Muscle of back (tissue), 3 donors: ENCODE measurements at regions not wholly inside any gene's neighbourhood (a gene's known extent, or its start where the extent isn't known, plus 50 kb on each side); places are given as distances from the start of the nearest gene placed in this dataset.

Experiments
- DNase-seq, 3 donors: peaks; one replicate each; pipeline versions ENCODE4 v3.0.0 to v3.0.0-alpha.2; 2013

- DNase-seq, result no peak
Measured at GRCh38 chr4:159444678-159445077, 341.8 kb downstream of the RAPGEF2 start.

DNA sequence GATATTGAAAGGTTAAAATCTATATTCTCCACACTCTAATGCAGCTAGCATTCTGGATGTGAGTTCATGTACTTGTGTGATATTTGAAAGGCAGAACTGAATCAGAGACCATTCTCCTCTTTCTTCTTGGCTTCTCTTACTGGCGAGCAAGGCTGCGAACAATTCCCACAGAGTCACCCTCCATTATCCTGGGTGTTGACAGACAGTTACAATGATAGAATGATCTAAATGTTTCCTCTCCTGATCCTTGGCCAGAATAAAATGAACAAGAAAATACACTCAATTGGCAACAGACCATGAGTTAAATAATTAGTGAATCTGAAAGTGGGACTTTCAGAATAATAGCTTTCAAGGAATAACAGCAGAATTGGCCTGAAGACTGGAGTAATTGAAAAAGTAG is 342.8 kb downstream of the RAPGEF2 start:
- DNase-seq, result peak; percentile 26 to 53 (median 26)

DNA sequence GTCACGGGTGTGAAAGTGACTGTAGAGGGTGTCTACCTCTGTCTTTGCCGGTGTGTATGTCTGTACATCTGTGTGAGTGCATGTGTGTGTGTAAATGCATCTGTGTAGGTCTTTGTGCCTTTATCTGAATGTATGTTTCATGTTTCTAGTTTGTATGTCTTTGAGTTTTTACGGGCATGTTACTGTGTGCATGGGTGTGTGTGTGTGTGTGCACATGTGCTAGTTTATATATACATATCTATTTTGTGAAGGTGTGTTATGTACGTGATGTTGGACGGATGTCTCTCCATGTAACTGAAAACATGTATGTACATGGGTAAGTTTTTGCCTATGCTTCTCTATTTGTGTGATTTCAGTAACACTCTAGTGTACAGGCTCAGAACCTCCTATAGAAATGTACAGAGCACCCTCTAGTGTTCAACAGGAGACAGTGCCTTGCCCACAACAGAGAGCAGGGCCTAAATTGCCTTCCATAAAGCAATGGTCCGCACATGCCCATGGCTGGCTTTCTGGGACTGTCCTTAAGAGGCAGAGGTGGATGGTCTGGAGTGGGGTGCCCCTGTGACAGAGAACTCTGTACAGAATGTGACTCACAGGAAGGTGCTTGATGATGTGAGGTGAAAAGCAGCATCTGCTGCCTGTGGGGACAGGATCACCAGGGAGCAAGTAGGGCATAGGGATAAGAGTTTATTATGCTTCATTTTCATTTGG is 343.5 kb downstream of the RAPGEF2 start:
- peak; percentile 58 to 80 (median 62) for DNase-seq

GRCh38 chr4:159447296-159447695 is 344.4 kb downstream of the RAPGEF2 start:
- no peak for DNase-seq

DNA sequence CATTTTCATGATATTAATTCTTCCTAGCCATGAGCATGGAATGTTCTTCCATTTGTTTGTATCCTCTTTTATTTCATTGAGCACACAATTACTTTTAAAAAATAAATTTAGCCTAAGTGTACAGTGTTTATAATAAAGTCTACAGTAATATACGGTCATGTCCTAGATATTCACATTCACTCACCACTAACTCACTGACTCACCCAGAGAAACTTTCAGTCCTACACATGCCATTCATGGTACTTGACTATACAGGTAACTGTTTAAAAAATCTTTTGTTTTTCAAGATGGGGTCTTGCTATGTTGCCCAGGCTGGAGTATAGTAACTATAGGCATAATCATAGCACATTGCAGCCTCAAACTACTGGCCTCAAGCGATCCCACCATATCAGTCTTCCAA is 348.1 kb downstream of the RAPGEF2 start:
- DNase-seq, result no peak

DNA sequence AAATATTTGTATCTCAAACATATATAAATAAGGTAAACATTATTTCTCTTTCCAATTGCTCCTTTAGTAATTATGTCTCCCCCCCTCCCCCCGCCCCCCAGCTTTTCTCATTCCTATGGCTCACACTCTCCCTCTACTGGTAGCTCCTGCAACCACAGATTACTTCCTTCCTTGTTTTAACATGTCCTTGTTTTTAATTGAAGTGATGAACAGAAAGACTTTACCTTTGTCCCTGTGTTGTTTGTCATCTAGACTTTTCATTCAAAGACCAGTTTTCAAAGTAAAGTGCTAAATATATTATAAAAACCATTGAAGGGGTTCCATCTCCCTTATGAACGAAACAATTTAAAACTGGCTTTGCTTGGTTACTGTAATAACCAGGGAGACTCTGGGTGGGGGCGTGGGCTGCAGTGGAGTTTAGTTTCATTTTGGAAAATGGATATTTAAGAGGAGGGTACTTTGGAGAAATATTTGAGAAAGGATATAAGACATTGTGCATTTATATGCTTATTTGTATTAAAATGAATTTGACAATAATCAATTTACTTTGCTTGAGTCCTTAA is 352.9 kb downstream of the RAPGEF2 start:
- peak in 2 of 3 donors; percentile 34 to 62 for DNase-seq

DNA sequence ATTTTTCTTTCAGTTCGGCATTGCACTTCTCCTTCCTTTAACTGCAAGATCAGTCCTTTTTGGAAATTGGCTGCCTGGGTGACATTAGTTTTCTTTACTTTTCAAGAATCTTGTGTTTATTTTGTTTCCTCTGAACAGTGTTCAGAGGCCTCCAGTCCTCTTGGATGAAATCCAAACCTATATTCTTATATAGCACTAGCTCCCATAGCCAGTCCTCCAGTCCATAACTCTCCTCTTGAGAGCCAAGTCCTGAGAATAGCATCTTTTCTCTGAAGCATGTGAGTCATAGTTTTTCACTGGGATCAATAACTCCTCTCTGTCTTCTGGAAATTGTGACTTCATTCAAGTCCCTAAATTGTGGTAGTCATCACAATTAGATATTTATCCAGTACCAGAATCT is 357.5 kb downstream of the RAPGEF2 start:
- DNase-seq, result peak; percentile 35 to 74 (median 38)

- no peak for DNase-seq
Measured at GRCh38 chr4:159463235-159463634, 360.4 kb downstream of the RAPGEF2 start.

GRCh38 chr4:159464302-159464701 is 361.4 kb downstream of the RAPGEF2 start:
- no peak for DNase-seq

GRCh38 chr4:159476886-159477285 is 374.0 kb downstream of the RAPGEF2 start:
- DNase-seq, result no peak

DNA sequence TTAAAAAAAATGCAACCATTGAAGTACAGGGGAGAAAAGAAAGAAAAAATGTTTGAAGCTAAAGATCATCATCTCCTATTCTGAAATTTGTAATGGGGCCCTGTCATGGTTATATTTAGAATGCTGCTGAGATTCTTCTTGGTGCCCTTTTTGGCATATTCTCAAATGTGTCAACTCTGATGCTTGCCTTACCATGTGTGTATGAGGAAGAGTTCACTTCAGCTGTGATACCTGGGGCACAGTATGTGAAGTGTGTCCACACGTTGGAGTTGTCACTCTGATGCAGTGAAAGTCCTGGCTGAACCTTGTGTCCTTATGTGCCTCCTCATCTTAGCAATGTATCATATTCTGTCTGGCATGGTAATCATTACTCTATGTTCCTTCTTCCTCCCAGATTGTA is 377.9 kb downstream of the RAPGEF2 start:
- DNase-seq, result no peak

DNA sequence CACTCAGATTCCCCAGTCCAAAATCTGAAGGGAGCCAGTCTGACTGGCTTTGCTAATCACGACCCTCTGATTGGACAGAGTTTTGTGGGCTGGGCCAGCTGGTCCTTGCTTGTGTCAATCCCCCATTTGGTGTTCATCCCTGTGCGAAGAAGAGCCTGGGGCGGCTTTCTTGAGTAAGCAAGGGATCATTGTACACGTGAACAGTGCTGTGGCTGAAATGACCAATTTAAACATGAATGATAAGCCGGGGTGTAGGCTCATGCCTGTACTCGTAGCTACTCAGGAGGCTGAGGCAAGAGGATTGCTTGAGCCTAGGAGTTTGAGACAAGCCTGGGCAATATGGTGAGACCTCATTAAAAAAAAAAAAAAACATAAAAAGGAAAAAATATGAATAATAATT is 379.1 kb downstream of the RAPGEF2 start:
- DNase-seq, result no peak

- DNase-seq, result no peak
Measured at GRCh38 chr4:159483110-159483781, 380.4 kb downstream of the RAPGEF2 start.

DNA sequence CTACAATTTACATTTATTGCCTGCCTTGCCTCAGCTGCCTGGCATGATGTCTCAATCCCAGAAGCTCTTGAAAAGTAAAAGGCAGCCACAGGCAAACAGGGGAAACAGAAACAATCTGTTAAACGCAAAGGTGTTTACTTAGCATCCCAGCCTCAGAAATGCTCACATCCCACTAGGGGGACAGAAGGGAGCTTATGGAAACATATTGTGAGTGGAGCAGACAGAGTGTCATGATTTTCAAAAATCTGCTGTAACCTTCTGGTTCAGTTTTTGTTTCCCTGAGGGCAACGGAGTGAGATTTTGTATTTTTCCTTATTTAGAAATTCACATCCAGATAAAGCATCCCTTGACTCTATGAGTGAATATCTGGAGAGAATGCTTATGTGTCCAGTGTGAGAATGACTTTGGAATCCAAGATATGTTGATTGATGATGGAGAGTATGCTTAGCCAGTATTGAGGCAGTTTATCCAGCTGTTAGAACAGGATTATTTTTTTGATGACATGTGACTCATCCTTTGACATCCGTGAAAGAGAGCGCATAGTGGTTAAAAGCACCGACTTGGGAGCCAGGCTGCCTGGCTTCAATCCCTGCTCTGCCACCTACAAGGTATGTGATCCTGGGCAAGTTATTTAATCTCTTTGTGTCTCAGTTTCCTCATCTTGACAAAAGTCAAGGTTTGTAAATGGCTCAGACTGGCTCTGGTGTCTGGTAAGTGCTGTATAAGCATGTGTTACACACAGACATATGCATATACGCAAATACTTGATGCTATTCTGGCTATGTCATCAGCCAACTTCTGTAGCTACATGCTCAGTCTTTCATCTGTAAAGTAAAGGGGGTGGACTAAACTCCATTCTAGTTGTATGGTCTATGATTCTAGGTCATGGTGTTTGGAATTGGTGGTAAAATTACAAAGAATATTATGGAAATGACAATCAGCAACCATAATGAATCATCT is 381.2 kb downstream of the RAPGEF2 start:
- DNase-seq, result no peak

DNA sequence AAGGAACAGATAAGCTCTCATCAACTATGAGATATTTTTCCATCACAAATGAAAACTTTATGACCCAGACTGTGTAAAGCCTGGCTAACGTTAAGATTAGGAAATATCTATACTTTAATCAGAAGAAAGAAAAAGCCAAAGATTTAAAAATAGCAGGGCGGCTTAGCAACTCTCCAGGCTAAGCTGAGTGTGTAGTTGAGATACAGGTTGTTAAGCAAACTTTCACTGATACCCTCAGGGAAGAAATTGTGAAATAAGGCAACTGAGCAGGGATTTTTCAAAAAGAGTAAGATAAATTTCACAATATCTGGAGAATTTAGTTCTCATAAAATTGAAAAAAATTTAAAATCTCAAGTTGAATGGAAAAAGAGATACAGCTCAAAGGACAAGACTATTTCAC is 382.0 kb downstream of the RAPGEF2 start:
- DNase-seq, result no peak

DNA sequence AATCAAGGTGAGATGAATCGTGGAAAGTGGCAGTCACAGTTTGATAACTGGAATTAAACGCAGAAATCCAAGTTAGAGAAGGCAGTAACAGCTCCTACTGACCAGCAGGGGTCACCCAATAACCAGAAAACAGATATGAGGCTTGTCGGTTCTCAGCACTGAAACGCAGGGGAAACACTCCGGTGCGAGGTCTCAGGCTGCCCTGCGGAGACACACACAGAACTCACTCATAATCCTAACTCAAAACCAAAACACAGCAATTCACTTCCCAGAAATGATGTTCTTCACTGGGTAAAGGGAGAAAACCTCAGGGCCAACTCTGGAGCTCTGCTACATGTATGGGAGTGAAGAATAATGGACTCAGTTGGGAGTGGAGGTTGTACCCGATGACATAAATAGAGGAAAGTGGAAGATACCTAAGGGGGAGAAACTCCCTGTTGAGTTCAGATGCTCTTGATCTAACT is 384.4 kb downstream of the RAPGEF2 start:
- peak; percentile 66 to 86 (median 79) for DNase-seq

GRCh38 chr4:159489646-159490045 is 386.8 kb downstream of the RAPGEF2 start:
- no peak for DNase-seq

DNA sequence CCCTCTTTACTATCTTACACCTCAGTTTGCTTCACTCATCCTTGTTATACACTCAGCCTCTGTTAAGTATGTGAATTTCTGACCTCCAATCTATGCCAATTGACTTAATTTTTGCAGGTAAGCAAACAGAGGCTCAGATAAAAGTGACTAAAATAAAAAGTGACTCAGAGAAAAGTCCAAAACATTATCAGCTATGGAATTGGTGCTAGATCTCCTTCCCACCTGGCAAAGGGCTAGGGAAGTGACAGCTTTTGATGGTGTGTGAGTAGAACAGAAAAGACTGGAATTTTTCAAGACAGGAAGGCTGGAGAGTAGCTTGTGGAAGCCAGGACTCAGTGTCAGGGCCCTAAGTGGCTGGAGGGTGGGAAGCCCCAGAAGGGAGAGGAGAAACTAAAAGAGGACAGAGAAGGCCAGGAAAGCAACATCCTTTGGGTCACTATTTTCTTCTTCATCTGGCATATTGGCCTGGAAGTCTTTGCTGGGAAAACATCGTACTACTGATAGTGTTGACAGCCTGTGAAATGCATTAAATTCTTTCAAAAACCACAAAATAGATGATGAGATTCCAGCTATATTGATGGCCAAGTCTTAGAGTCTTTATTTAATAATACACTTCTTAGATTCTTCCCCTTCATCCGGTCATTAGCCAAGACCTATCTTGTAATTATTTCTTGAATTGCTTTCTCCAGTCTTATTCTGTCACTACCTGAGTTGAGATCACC is 392.8 kb downstream of the RAPGEF2 start:
- DNase-seq, result peak in 1 of 3 donors; percentile 38

- DNase-seq, result no peak
Measured at GRCh38 chr4:159496248-159496647, 393.4 kb downstream of the RAPGEF2 start.

DNA sequence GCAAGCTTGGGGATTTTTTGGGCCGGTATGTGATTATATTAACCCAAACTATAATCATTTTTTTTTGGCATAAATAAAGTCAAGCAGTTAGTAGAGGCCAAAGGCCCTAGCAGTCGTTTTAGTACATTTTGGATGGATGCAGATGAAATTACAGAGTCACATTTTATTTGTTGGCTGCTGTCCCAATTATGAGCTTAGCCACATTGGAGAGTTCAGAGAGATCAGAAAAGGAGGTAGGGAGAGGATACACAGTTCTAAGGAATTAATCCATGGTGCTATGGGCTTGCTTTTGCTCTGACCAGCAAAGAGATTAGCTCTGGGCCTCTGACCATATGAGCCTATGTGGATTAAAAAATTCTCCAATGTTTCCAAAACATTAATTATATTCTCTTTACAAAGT is 395.1 kb downstream of the RAPGEF2 start:
- peak in 1 of 3 donors; percentile 57 for DNase-seq

DNA sequence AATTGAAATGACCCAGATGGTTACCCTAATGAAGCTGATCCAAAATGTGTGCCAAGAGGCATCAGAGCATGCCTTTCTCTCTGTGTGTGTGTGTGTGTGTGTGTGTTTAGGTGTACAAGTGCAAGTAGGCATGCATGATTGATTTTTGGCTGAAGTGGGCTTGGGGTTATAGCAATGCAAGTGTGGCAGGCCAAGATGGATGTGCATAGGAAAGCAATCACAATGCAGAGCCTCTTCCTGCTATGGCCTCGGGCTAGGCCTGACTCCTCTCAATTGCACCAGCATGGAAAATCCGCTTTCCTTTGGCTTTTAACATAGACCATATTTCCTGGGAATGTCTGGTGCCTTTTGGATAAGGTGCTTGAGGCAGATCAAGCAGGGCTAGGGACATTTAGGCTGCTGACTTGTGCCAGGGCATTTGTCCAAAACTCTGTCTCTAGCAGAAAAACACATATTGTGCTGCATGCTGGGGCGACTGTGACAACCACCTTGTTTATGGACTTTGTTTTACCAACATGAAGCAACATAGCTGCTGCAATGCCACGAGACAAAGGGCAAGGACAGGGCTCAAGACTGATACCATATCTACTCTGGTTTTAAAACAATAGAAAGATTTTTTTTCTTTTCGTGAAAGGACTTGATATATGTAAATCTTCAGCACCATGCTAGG is 395.7 kb downstream of the RAPGEF2 start:
- no peak for DNase-seq
